H9 (cell line): ENCODE measurements at regions not wholly inside any gene's neighbourhood (a gene's known extent, or its start where the extent isn't known, plus 50 kb on each side); places are given as distances from the start of the nearest gene placed in this dataset.

ENCODE experiments used
- DNase-seq: peaks from one replicate; pipeline ENCODE4 v3.0.0-alpha.2; 2017
- H2AFZ ChIP-seq: one replicate; pipeline ENCODE4 v1.6.1; 2013; ENCODE audit warnings: mild to moderate bottlenecking, low read length, control low read depth, moderate library complexity
- H2AK5ac ChIP-seq: 2 replicates; pipeline ENCODE4 v1.6.1; 2013; ENCODE audit warnings: low read length, control low read depth, mixed read lengths; ENCODE audit not compliant: insufficient read length
- H2BK120ac ChIP-seq: one replicate; pipeline ENCODE4 v1.6.1; 2013; ENCODE audit warnings: low read depth, mild to moderate bottlenecking, low read length, control low read depth, inconsistent platforms; ENCODE audit not compliant: poor library complexity, severe bottlenecking
- H2BK12ac ChIP-seq: 2 replicates; pipeline ENCODE4 v1.6.1; 2013; ENCODE audit warnings: low read length, control low read depth, mixed read lengths, low read depth; ENCODE audit not compliant: insufficient read length
- H2BK15ac ChIP-seq: 2 replicates; pipeline ENCODE4 v1.6.1; 2013; ENCODE audit warnings: low read depth, low read length, control low read depth
- H2BK20ac ChIP-seq: one replicate; pipeline ENCODE4 v1.6.1; 2013; ENCODE audit warnings: low read depth, mild to moderate bottlenecking, low read length, control low read depth, inconsistent platforms; ENCODE audit not compliant: poor library complexity, severe bottlenecking
- H2BK5ac ChIP-seq: 2 replicates; pipeline ENCODE4 v1.6.1; 2013; ENCODE audit warnings: low read length, control low read depth, mixed read lengths; ENCODE audit not compliant: insufficient read length
- H3K14ac ChIP-seq: 2 replicates; pipeline ENCODE4 v1.6.1; 2013; ENCODE audit warnings: low read length, control low read depth; ENCODE audit not compliant: insufficient read depth
- H3K18ac ChIP-seq: 2 replicates; pipeline ENCODE4 v1.6.1; 2013; ENCODE audit warnings: low read depth, mild to moderate bottlenecking, mixed read lengths, low read length, control low read depth; ENCODE audit not compliant: insufficient read length
- H3K23ac ChIP-seq: 2 replicates; pipeline ENCODE4 v1.6.1; 2013; ENCODE audit warnings: low read length, control low read depth, mixed read lengths, low read depth; ENCODE audit not compliant: insufficient read length
- H3K23me2 ChIP-seq: 2 replicates; pipeline ENCODE4 v1.6.1; 2013; ENCODE audit warnings: low read depth, mild to moderate bottlenecking, mixed read lengths, low read length, control low read depth; ENCODE audit not compliant: insufficient read length, poor library complexity, severe bottlenecking
- H3K27ac ChIP-seq: 2 replicates; pipeline ENCODE4 v1.5.1; 2013; ENCODE audit warnings: low read length, control low read depth, mixed read lengths, low read depth; ENCODE audit not compliant: insufficient read length
- H3K27me3 ChIP-seq: 2 replicates; pipeline ENCODE4 v1.6.1; 2013; ENCODE audit warnings: low read length, control low read depth, inconsistent platforms; ENCODE audit not compliant: insufficient read depth
- H3K4ac ChIP-seq: 2 replicates; pipeline ENCODE4 v1.6.1; 2013; ENCODE audit warnings: low read depth, mild to moderate bottlenecking, control low read depth, inconsistent platforms, low read length, moderate library complexity
- H3K4me1 ChIP-seq: 2 replicates; pipeline ENCODE4 v1.6.1; 2013; ENCODE audit warnings: low read length, control low read depth, inconsistent platforms; ENCODE audit not compliant: insufficient read depth
- H3K4me2 ChIP-seq: 2 replicates; pipeline ENCODE4 v1.6.1; 2013; ENCODE audit warnings: low read length, control low read depth, mixed read lengths; ENCODE audit not compliant: insufficient read length, insufficient read depth
- H3K56ac ChIP-seq: 2 replicates; pipeline ENCODE4 v1.6.1; 2013; ENCODE audit warnings: low read depth, mild to moderate bottlenecking, mixed read lengths, low read length, control low read depth; ENCODE audit not compliant: insufficient read length
- H3K79me1 ChIP-seq: 2 replicates; pipeline ENCODE4 v1.6.1; 2013; ENCODE audit warnings: low read depth, mild to moderate bottlenecking, moderate library complexity, low read length, control low read depth, inconsistent platforms; ENCODE audit not compliant: insufficient read depth, poor library complexity, severe bottlenecking
- H3K79me2 ChIP-seq: 2 replicates; pipeline ENCODE4 v1.6.1; 2013; ENCODE audit warnings: low read length, control low read depth, inconsistent platforms; ENCODE audit not compliant: insufficient read depth
- H3K9ac ChIP-seq: 2 replicates; pipeline ENCODE4 v1.6.1; 2013; ENCODE audit warnings: low read length, control low read depth, mixed read lengths; ENCODE audit not compliant: insufficient read length; ENCODE audit errors: extremely low read depth
- H3K9me3 ChIP-seq: one replicate; pipeline ENCODE4 v1.6.1; 2013; ENCODE audit warnings: low read depth, low read length, inconsistent platforms; ENCODE audit not compliant: control insufficient read depth
- H3T11ph ChIP-seq: one replicate; pipeline ENCODE4 v1.6.1; 2013; ENCODE audit warnings: mild to moderate bottlenecking, low read length, control low read depth, inconsistent platforms
- H4K20me1 ChIP-seq: one replicate; pipeline ENCODE4 v1.6.1; 2013; ENCODE audit not compliant: control insufficient read depth, insufficient read length, insufficient read depth
- H4K5ac ChIP-seq: 2 replicates; pipeline ENCODE4 v1.6.1; 2013; ENCODE audit warnings: low read depth, mild to moderate bottlenecking, mixed read lengths, low read length, control low read depth; ENCODE audit not compliant: insufficient read length
- H4K8ac ChIP-seq: replicated peaks from 2 replicates; pipeline ENCODE4 v1.6.1; 2013; ENCODE audit warnings: low read length, control low read depth, mixed read lengths, low read depth; ENCODE audit not compliant: insufficient read length
- H4K91ac ChIP-seq: 2 replicates; pipeline ENCODE4 v1.6.1; 2013; ENCODE audit warnings: low read depth, mild to moderate bottlenecking, moderate library complexity, mixed read lengths, low read length, control low read depth; ENCODE audit not compliant: insufficient read length
- H3K27ac Mint-ChIP-seq, 3 experiments: 2 replicates in 2 of 3; 3 replicates in 1 of 3; pipeline ENCODE4 v1.8.0; 2020 to 2021; ENCODE audit warnings: mixed read lengths in 3 of 3, mild to moderate bottlenecking in 1 of 3, moderate library complexity in 1 of 3
- H3K27me3 Mint-ChIP-seq: 2 replicates; pipeline ENCODE4 v1.8.0; 2021; ENCODE audit warnings: low read depth, mild to moderate bottlenecking, moderate library complexity, mixed read lengths
- H3K36me3 Mint-ChIP-seq, 3 experiments: 2 replicates in 2 of 3; 3 replicates in 1 of 3; pipeline ENCODE4 v1.8.0; 2020 to 2021; ENCODE audit warnings: low read depth in 3 of 3, mixed read lengths in 3 of 3; ENCODE audit not compliant: insufficient read depth in 1 of 3
- H3K4me1 Mint-ChIP-seq, 2 experiments: 2 replicates each; pipeline ENCODE4 v1.8.0; 2020; ENCODE audit warnings: mixed read lengths in 2 of 2
- H3K4me3 Mint-ChIP-seq, 2 experiments: 2 replicates in 1 of 2; 3 replicates in 1 of 2; pipeline ENCODE4 v1.8.0; 2020 to 2021; ENCODE audit warnings: mild to moderate bottlenecking in 2 of 2, mixed read lengths in 2 of 2, moderate library complexity in 1 of 2
- H3K9me3 Mint-ChIP-seq, 2 experiments: 2 replicates in 1 of 2; 3 replicates in 1 of 2; pipeline ENCODE4 v1.8.0; 2020; ENCODE audit warnings: mild to moderate bottlenecking in 2 of 2, mixed read lengths in 2 of 2, moderate library complexity in 1 of 2
- CTCF ChIP-seq: fragments of 200-600 bp; sonication (generic); conservative IDR thresholded peaks from 3 replicates; pipeline ENCODE4 v1.8.0; 2021; ENCODE audit warnings: antibody characterized with exemption, mild to moderate bottlenecking
- WGBS: extraction: QIAGEN DNeasy Blood & Tissue Kit; methylation state at CpG from one replicate; pipeline ENCODE4 v1.1.7; 2013; ENCODE audit warnings: missing lambda C conversion rate, low lambda C conversion rate, mixed read lengths; ENCODE audit not compliant: insufficient read length; ENCODE audit errors: extremely low coverage; 5-methylcytosine and 5-hydroxymethylcytosine counted together

- WGBS = no CpG with 5 or more reads among the region's 3 CpGs
- Histone ChIP-seq H3K23ac (no peak overlapping the region), H4K5ac (no peak overlapping the region), H2AK5ac (no peak overlapping the region), H2BK20ac (no peak overlapping the region), H3K27me3 (no peaks in the 10 kb centered on the region), H3K4me1 (no peaks in the 10 kb centered on the region), H3K79me1 (no peaks in the 10 kb centered on the region), H4K91ac (no peak overlapping the region), H3T11ph (no peak overlapping the region), H3K23me2 (no peaks in the 10 kb centered on the region), H3K18ac (no peak overlapping the region), H3K14ac (no peak overlapping the region), H3K56ac (no peak overlapping the region), H2BK12ac (no peak overlapping the region), H2BK120ac (no peak overlapping the region), H4K20me1 (no peaks in the 10 kb centered on the region), H3K27ac (no peak overlapping the region), H4K8ac (no peak overlapping the region), H3K9me3 (no peaks in the 10 kb centered on the region), H2BK5ac (no peak overlapping the region), H2BK15ac (no peak overlapping the region), H3K4ac (no peak overlapping the region), H2AFZ (no peak overlapping the region), H3K79me2 (no peaks in the 10 kb centered on the region), H3K4me2 (no peak overlapping the region), H3K9ac (no peak overlapping the region)
- Mint-ChIP-seq H3K4me1 (peaks cover 0 to 15% of the 10 kb centered on the region in 2 experiments; a peak in 2 of 4 replicates), H3K9me3 (no peaks in the 10 kb centered on the region), H3K27me3 (no peaks in the 10 kb centered on the region), H3K36me3 (no peaks in the 10 kb centered on the region), H3K4me3 (no peak overlapping the region), H3K27ac (no peak overlapping the region)
- no peak for TF ChIP-seq CTCF
- no peak for DNase-seq
Observed at GRCh38 chr3:68483601-68484000, 448.7 kb downstream of the TAFA4 start.
